Posterior cingulate gyrus (tissue), 11 donors: ENCODE measurements at regions not wholly inside any gene's neighbourhood (a gene's known extent, or its start where the extent isn't known, plus 50 kb on each side); places are given as distances from the start of the nearest gene placed in this dataset.

Experiments used
- DNase-seq, 10 donors: peaks; one replicate each; pipeline versions ENCODE4 v3.0.0 to v3.0.0-alpha.2; 2020 to 2021; ENCODE audit warnings: mixed read lengths in 3 of 10
- intact Hi-C: fragments of 100-400 bp; cut with DNase I; formaldehyde crosslinking; loops from one replicate; pipeline ENCODE4 v1.15.1; 2023

GRCh38 chrY:15162211-15162610, 637.9 kb downstream of the NLGN4Y start:
- DNase-seq: no peak
- intact Hi-C loops: no loop called here

GRCh38 chrY:15179890-15180289, 655.6 kb downstream of the NLGN4Y start:
- intact Hi-C loops: no loop called here
- DNase-seq: no peak

- intact Hi-C loops: no loop called here
- no peak for DNase-seq
These were observed 704.7 kb downstream of the NLGN4Y start for GRCh38 chrY:15229056-15229455.

- no peak for DNase-seq
- intact Hi-C loops: no loop called here
These were observed 715.3 kb downstream of the NLGN4Y start for GRCh38 chrY:15239596-15240132.

- intact Hi-C loops: no loop called here
- DNase-seq: no peak
These were observed 735.0 kb downstream of the NLGN4Y start for GRCh38 chrY:15259286-15259685.

- no peak for DNase-seq
- intact Hi-C loops: no loop called here
These were observed 762.2 kb downstream of the NLGN4Y start for GRCh38 chrY:15286572-15286971.

GRCh38 chrY:15289821-15290220, 765.5 kb downstream of the NLGN4Y start:
- intact Hi-C loops: no loop called here
- no peak for DNase-seq

GRCh38 chrY:15292881-15293280, 768.6 kb downstream of the NLGN4Y start:
- DNase-seq: no peak
- intact Hi-C loops: no loop called here

GRCh38 chrY:15301879-15302278, 777.5 kb downstream of the NLGN4Y start:
- DNase-seq: no peak
- intact Hi-C loops: no loop called here

GRCh38 chrY:15312166-15312565, 787.8 kb downstream of the NLGN4Y start:
- intact Hi-C loops: no loop called here

GRCh38 chrY:15324189-15324588, 799.9 kb downstream of the NLGN4Y start:
- DNase-seq: no peak
- intact Hi-C loops: no loop called here

More at GRCh38 chrY:15312166-15312565, 787.8 kb downstream of the NLGN4Y start:
- no peak for DNase-seq

GRCh38 chrY:15325201-15325600, 800.9 kb downstream of the NLGN4Y start:
- intact Hi-C loops: no loop called here
- DNase-seq: no peak

- DNase-seq: no peak
- intact Hi-C loops: no loop called here
These were observed 802.3 kb downstream of the NLGN4Y start for GRCh38 chrY:15326673-15327072.

GRCh38 chrY:15328848-15329247, 804.5 kb downstream of the NLGN4Y start:
- DNase-seq: peak in 2 of 10 donors; percentile 3 to 13
- intact Hi-C loops: no loop called here

- DNase-seq: no peak
- intact Hi-C loops: no loop called here
These were observed 819.2 kb downstream of the NLGN4Y start for GRCh38 chrY:15343522-15343921.

GRCh38 chrY:15345471-15346155, 821.3 kb downstream of the NLGN4Y start:
- intact Hi-C loops: no loop called here
- no peak for DNase-seq

GRCh38 chrY:15349351-15349750, 825.0 kb downstream of the NLGN4Y start:
- no peak for DNase-seq
- intact Hi-C loops: no loop called here

- intact Hi-C loops: no loop called here
- no peak for DNase-seq
These were observed 831.0 kb downstream of the NLGN4Y start for GRCh38 chrY:15355321-15355720.

GRCh38 chrY:15360471-15360870, 836.1 kb downstream of the NLGN4Y start:
- DNase-seq: no peak
- intact Hi-C loops: no loop called here

GRCh38 chrY:15364996-15365395, 840.7 kb downstream of the NLGN4Y start:
- intact Hi-C loops: no loop called here
- no peak for DNase-seq

- no peak for DNase-seq
- intact Hi-C loops: no loop called here
These were observed 844.5 kb downstream of the NLGN4Y start for GRCh38 chrY:15368786-15369185.

GRCh38 chrY:15385178-15385577, 860.8 kb downstream of the NLGN4Y start:
- DNase-seq: no peak
- intact Hi-C loops: no loop called here
